Spleen (tissue), 11 donors: ENCODE measurements at regions not wholly inside any gene's neighbourhood (a gene's known extent, or its start where the extent isn't known, plus 50 kb on each side); places are given as distances from the start of the nearest gene placed in this dataset.

Source experiments
- DNase-seq: peaks from one replicate; pipeline ENCODE4 v3.0.0-alpha.2; 2020
- H3K27ac ChIP-seq, 8 donors: fragments of 200-600 bp; sonication (generic) in 7 of 8; 1 replicate in 4 of 8; 2 replicates in 4 of 8; pipeline versions ENCODE4 v1.5.0 to v1.8.0; 2016 to 2021; ENCODE audit warnings: inconsistent platforms in 4 of 8, mild to moderate bottlenecking in 4 of 8, moderate library complexity in 1 of 8
- H3K27me3 ChIP-seq, 7 donors: fragments of 200-600 bp; sonication (generic) in 6 of 7; replicated peaks in 1 of 7; 1 replicate in 4 of 7; 2 replicates in 3 of 7; pipeline versions ENCODE4 v1.5.0 to v1.8.0; 2016 to 2021; ENCODE audit warnings: inconsistent platforms in 3 of 7, mild to moderate bottlenecking in 1 of 7
- H3K36me3 ChIP-seq, 6 donors: fragments of 200-600 bp; sonication (generic) in 5 of 6; 1 replicate in 4 of 6; 2 replicates in 2 of 6; pipeline versions ENCODE4 v1.5.0 to v1.8.0; 2016 to 2021; ENCODE audit warnings: inconsistent platforms in 2 of 6
- H3K4me1 ChIP-seq, 6 donors: fragments of 200-600 bp; sonication (generic) in 5 of 6; 1 replicate in 3 of 6; 2 replicates in 3 of 6; pipeline versions ENCODE4 v1.5.0 to v1.8.0; 2016 to 2021; ENCODE audit warnings: inconsistent platforms in 3 of 6
- H3K4me3 ChIP-seq, 8 donors: fragments of 200-600 bp; sonication (generic) in 7 of 8; 1 replicate in 4 of 8; 2 replicates in 4 of 8; pipeline versions ENCODE4 v1.5.0 to v1.8.0; 2016 to 2021; ENCODE audit warnings: inconsistent platforms in 4 of 8, mild to moderate bottlenecking in 4 of 8, moderate library complexity in 2 of 8
- H3K9me3 ChIP-seq, 8 donors: fragments of 200-600 bp; sonication (generic) in 7 of 8; 1 replicate in 4 of 8; 2 replicates in 4 of 8; pipeline versions ENCODE4 v1.5.0 to v1.8.0; 2016 to 2021; ENCODE audit warnings: inconsistent platforms in 4 of 8
- CTCF ChIP-seq, 11 experiments: fragments of 200-600 bp in 7 of 11; fragments of 450-650 bp in 4 of 11; sonication (generic) in 4 of 11; IDR thresholded peaks in 8 of 11; conservative IDR thresholded peaks in 3 of 11; 1 replicate in 7 of 11; 2 replicates in 4 of 11; pipeline versions ENCODE4 v1.4.0 to v1.8.0; 2016 to 2021; ENCODE audit warnings: antibody characterized with exemption in 11 of 11, inconsistent platforms in 4 of 11, mild to moderate bottlenecking in 1 of 11
- POLR2A ChIP-seq, 3 donors: fragments of 450-650 bp; IDR thresholded peaks; one replicate each; pipeline ENCODE4 v1.5.1; 2017; ENCODE audit warnings: antibody characterized with exemption in 3 of 3, mild to moderate bottlenecking in 1 of 3
- POLR2AphosphoS5 ChIP-seq, 3 donors: sonication (generic); formaldehyde crosslinking; IDR thresholded peaks; one replicate each; pipeline ENCODE4 v1.5.1; 2017; ENCODE audit warnings: antibody characterized with exemption in 3 of 3
- WGBS, 5 donors: extraction: QIAGEN DNeasy Blood & Tissue Kit in 3 of 5; methylation state at CpG; one replicate each; pipeline versions ENCODE4 v1.1.5 to v1.1.7; 2013 to 2018; 5-methylcytosine and 5-hydroxymethylcytosine counted together
- intact Hi-C: fragments of 100-400 bp; cut with DNase I; formaldehyde crosslinking; loops from one replicate; pipeline ENCODE4 v1.15.0; 2023; ENCODE audit warnings: low total_unique reads
- donor health status: healthy with polysubstance abuse.
- donor health status: DM: no; HTN: no; CAD: no; lungs with moderate emphysema.
- donor health status: DM: no; HTN: no; CAD: no.
- donor health status: Bipolar disorder and iron deficiency.
- donor health status: healthy.
- donor health status: DM: no; HTN: no; CAD: no.
- donor health status: DM: yes; HTN: yes; CAD: no.

DNA sequence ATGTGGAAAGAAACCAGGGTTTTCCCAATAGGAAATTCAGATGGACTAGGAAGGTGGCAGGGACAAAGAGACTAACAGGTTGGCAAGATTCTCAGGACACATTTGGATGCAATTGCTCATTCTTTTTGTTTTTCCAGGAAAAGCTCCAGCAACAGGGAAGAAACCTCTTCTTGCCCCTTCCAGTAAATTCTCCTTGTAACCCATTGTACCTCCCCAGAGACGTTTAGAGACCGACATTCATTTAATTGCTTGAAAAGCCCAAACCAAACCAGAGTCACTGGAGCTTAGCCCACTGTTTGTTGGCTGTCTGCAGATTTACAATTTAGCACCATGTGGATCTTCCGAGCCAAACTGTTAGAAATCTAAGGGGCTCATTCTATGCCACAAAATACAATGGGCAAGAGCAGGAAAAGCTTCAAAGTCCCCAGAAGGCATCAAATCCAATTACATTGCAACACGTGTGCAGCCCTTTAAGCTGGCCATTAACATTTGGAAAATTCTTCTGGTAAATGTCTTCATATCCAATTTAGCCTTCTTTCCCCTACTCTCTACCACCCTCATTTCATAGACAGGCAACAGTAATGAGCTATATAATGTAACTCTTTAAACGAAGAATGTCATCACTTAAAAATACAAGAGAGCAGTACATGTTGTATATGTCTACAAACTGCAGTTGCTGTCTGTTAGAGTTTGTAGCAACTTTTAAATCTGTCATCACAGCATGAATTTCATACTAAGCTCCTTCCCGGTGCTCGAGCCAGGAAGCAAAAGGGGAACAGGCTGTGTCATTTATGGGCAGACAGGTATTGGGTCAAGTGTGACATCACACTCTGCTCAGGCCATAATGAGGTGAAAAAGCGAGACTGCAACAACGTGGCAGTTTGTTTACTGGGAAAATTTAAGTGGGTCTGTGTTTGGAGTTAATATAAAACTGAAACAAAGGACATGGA is 235.6 kb upstream of the HNRNPA3 start:
- Histone ChIP-seq H3K4me1 (no peaks in the 10 kb centered on the region), H3K36me3 (no peaks in the 10 kb centered on the region), H3K4me3 (no peak overlapping the region), H3K9me3 (no peaks in the 10 kb centered on the region), H3K27ac (no peak overlapping the region), H3K27me3 (no peaks in the 10 kb centered on the region)
- DNase-seq: no peak
- intact Hi-C loops: no loop called here
- no peak for TF ChIP-seq POLR2A (IDR thresholded peaks at IDR 0.05)
- no peak for TF ChIP-seq CTCF (IDR thresholded peaks at IDR 0.05 in 8 of 11, conservative IDR thresholded peaks at IDR 0.05 in 3 of 11)
- TF ChIP-seq POLR2AphosphoS5 (IDR thresholded peaks at IDR 0.05): no peak
- WGBS, 5 donors: 64 to 80% (median 69%) methylated on average over 9 of the region's 9 CpGs

GRCh38 chr2:176978921-176979320 is 233.7 kb upstream of the HNRNPA3 start:
- DNase-seq: no peak
- WGBS, 5 donors: 81 to 100% (median 98%) methylated on average over 2 of the region's 2 CpGs
- Histone ChIP-seq H3K27ac (no peak overlapping the region), H3K9me3 (no peaks in the 10 kb centered on the region), H3K4me1 (no peaks in the 10 kb centered on the region), H3K27me3 (peaks cover 0 to 4% (median 0%) of the 10 kb centered on the region in 7 donors), H3K4me3 (no peak overlapping the region), H3K36me3 (no peaks in the 10 kb centered on the region)
- TF ChIP-seq CTCF (IDR thresholded peaks at IDR 0.05 in 8 of 11, conservative IDR thresholded peaks at IDR 0.05 in 3 of 11) (no peak), POLR2AphosphoS5 (IDR thresholded peaks at IDR 0.05) (no peak)
- intact Hi-C loops: no loop called here

- H3K4me3 ChIP-seq: no peak overlapping the region
- WGBS, 5 donors: 50 to 60% (median 52%) methylated on average over 2 of the region's 2 CpGs
- DNase-seq: no peak
- peaks cover 0 to 4% (median 0%) of the 10 kb centered on the region in 7 donors for H3K27me3 ChIP-seq
- intact Hi-C loops: no loop called here
- no peak for TF ChIP-seq POLR2AphosphoS5 (IDR thresholded peaks at IDR 0.05)
- no peak for TF ChIP-seq CTCF (IDR thresholded peaks at IDR 0.05 in 8 of 11, conservative IDR thresholded peaks at IDR 0.05 in 3 of 11)
- TF ChIP-seq POLR2A (IDR thresholded peaks at IDR 0.05): no peak
- no peaks in the 10 kb centered on the region for H3K36me3 ChIP-seq
- H3K27ac ChIP-seq: no peak overlapping the region
- no peaks in the 10 kb centered on the region for H3K9me3 ChIP-seq
- H3K4me1 ChIP-seq: no peaks in the 10 kb centered on the region
These were observed 232.4 kb upstream of the HNRNPA3 start for GRCh38 chr2:176979981-176980710.

DNA sequence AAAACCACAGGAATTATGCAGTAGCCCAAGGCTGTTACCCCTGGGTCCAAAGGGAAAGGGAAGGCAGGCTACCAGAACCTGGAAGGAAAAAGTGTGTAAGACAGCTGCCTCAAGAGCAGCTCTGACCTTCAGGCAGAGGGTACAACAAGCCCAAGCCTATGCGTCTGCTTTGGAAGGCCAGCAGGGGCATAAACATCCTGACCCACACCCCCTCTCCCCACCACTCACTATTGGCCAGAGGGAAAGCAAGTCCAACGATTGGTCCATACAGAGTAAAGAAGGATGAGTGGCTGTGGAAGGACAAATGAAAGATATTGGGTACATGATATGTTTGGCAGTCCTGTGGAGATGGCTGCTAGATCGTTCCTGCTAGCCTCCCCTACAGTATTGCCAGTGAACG is 227.6 kb upstream of the HNRNPA3 start:
- Histone ChIP-seq H3K4me3 (no peak overlapping the region), H3K36me3 (no peaks in the 10 kb centered on the region), H3K4me1 (no peaks in the 10 kb centered on the region), H3K27me3 (peaks cover 0 to 4% (median 0%) of the 10 kb centered on the region in 7 donors), H3K27ac (no peak overlapping the region), H3K9me3 (no peaks in the 10 kb centered on the region)
- 81 to 93% (median 88%) methylated on average over 4 of the region's 4 CpGs for WGBS, 5 donors
- DNase-seq: no peak
- intact Hi-C loops: no loop called here
- TF ChIP-seq POLR2AphosphoS5 (IDR thresholded peaks at IDR 0.05) (no peak), CTCF (IDR thresholded peaks at IDR 0.05 in 8 of 11, conservative IDR thresholded peaks at IDR 0.05 in 3 of 11) (no peak), POLR2A (IDR thresholded peaks at IDR 0.05) (no peak)
